H9 (cell line): ENCODE measurements at regions not wholly inside any gene's neighbourhood (a gene's known extent, or its start where the extent isn't known, plus 50 kb on each side); places are given as distances from the start of the nearest gene placed in this dataset.
A peak's percentile ranks its signal among the peaks of the same experiment; 100 is the strongest.

ENCODE experiments used
- DNase-seq: peaks from one replicate; pipeline ENCODE4 v3.0.0-alpha.2; 2017
- H2AFZ ChIP-seq: one replicate; pipeline ENCODE4 v1.6.1; 2013; ENCODE audit warnings: mild to moderate bottlenecking, low read length, control low read depth, moderate library complexity
- H2AK5ac ChIP-seq: 2 replicates; pipeline ENCODE4 v1.6.1; 2013; ENCODE audit warnings: low read length, control low read depth, mixed read lengths; ENCODE audit not compliant: insufficient read length
- H2BK120ac ChIP-seq: one replicate; pipeline ENCODE4 v1.6.1; 2013; ENCODE audit warnings: low read depth, mild to moderate bottlenecking, low read length, control low read depth, inconsistent platforms; ENCODE audit not compliant: poor library complexity, severe bottlenecking
- H2BK12ac ChIP-seq: 2 replicates; pipeline ENCODE4 v1.6.1; 2013; ENCODE audit warnings: low read length, control low read depth, mixed read lengths, low read depth; ENCODE audit not compliant: insufficient read length
- H2BK15ac ChIP-seq: 2 replicates; pipeline ENCODE4 v1.6.1; 2013; ENCODE audit warnings: low read depth, low read length, control low read depth
- H2BK20ac ChIP-seq: one replicate; pipeline ENCODE4 v1.6.1; 2013; ENCODE audit warnings: low read depth, mild to moderate bottlenecking, low read length, control low read depth, inconsistent platforms; ENCODE audit not compliant: poor library complexity, severe bottlenecking
- H2BK5ac ChIP-seq: 2 replicates; pipeline ENCODE4 v1.6.1; 2013; ENCODE audit warnings: low read length, control low read depth, mixed read lengths; ENCODE audit not compliant: insufficient read length
- H3K14ac ChIP-seq: 2 replicates; pipeline ENCODE4 v1.6.1; 2013; ENCODE audit warnings: low read length, control low read depth; ENCODE audit not compliant: insufficient read depth
- H3K18ac ChIP-seq: 2 replicates; pipeline ENCODE4 v1.6.1; 2013; ENCODE audit warnings: low read depth, mild to moderate bottlenecking, mixed read lengths, low read length, control low read depth; ENCODE audit not compliant: insufficient read length
- H3K23ac ChIP-seq: 2 replicates; pipeline ENCODE4 v1.6.1; 2013; ENCODE audit warnings: low read length, control low read depth, mixed read lengths, low read depth; ENCODE audit not compliant: insufficient read length
- H3K23me2 ChIP-seq: 2 replicates; pipeline ENCODE4 v1.6.1; 2013; ENCODE audit warnings: low read depth, mild to moderate bottlenecking, mixed read lengths, low read length, control low read depth; ENCODE audit not compliant: insufficient read length, poor library complexity, severe bottlenecking
- H3K27ac ChIP-seq: 2 replicates; pipeline ENCODE4 v1.5.1; 2013; ENCODE audit warnings: low read length, control low read depth, mixed read lengths, low read depth; ENCODE audit not compliant: insufficient read length
- H3K27me3 ChIP-seq: 2 replicates; pipeline ENCODE4 v1.6.1; 2013; ENCODE audit warnings: low read length, control low read depth, inconsistent platforms; ENCODE audit not compliant: insufficient read depth
- H3K4ac ChIP-seq: 2 replicates; pipeline ENCODE4 v1.6.1; 2013; ENCODE audit warnings: low read depth, mild to moderate bottlenecking, control low read depth, inconsistent platforms, low read length, moderate library complexity
- H3K4me1 ChIP-seq: 2 replicates; pipeline ENCODE4 v1.6.1; 2013; ENCODE audit warnings: low read length, control low read depth, inconsistent platforms; ENCODE audit not compliant: insufficient read depth
- H3K4me2 ChIP-seq: 2 replicates; pipeline ENCODE4 v1.6.1; 2013; ENCODE audit warnings: low read length, control low read depth, mixed read lengths; ENCODE audit not compliant: insufficient read length, insufficient read depth
- H3K56ac ChIP-seq: 2 replicates; pipeline ENCODE4 v1.6.1; 2013; ENCODE audit warnings: low read depth, mild to moderate bottlenecking, mixed read lengths, low read length, control low read depth; ENCODE audit not compliant: insufficient read length
- H3K79me1 ChIP-seq: 2 replicates; pipeline ENCODE4 v1.6.1; 2013; ENCODE audit warnings: low read depth, mild to moderate bottlenecking, moderate library complexity, low read length, control low read depth, inconsistent platforms; ENCODE audit not compliant: insufficient read depth, poor library complexity, severe bottlenecking
- H3K79me2 ChIP-seq: 2 replicates; pipeline ENCODE4 v1.6.1; 2013; ENCODE audit warnings: low read length, control low read depth, inconsistent platforms; ENCODE audit not compliant: insufficient read depth
- H3K9ac ChIP-seq: 2 replicates; pipeline ENCODE4 v1.6.1; 2013; ENCODE audit warnings: low read length, control low read depth, mixed read lengths; ENCODE audit not compliant: insufficient read length; ENCODE audit errors: extremely low read depth
- H3K9me3 ChIP-seq: one replicate; pipeline ENCODE4 v1.6.1; 2013; ENCODE audit warnings: low read depth, low read length, inconsistent platforms; ENCODE audit not compliant: control insufficient read depth
- H3T11ph ChIP-seq: one replicate; pipeline ENCODE4 v1.6.1; 2013; ENCODE audit warnings: mild to moderate bottlenecking, low read length, control low read depth, inconsistent platforms
- H4K20me1 ChIP-seq: one replicate; pipeline ENCODE4 v1.6.1; 2013; ENCODE audit not compliant: control insufficient read depth, insufficient read length, insufficient read depth
- H4K5ac ChIP-seq: 2 replicates; pipeline ENCODE4 v1.6.1; 2013; ENCODE audit warnings: low read depth, mild to moderate bottlenecking, mixed read lengths, low read length, control low read depth; ENCODE audit not compliant: insufficient read length
- H4K8ac ChIP-seq: replicated peaks from 2 replicates; pipeline ENCODE4 v1.6.1; 2013; ENCODE audit warnings: low read length, control low read depth, mixed read lengths, low read depth; ENCODE audit not compliant: insufficient read length
- H4K91ac ChIP-seq: 2 replicates; pipeline ENCODE4 v1.6.1; 2013; ENCODE audit warnings: low read depth, mild to moderate bottlenecking, moderate library complexity, mixed read lengths, low read length, control low read depth; ENCODE audit not compliant: insufficient read length
- H3K27ac Mint-ChIP-seq, 3 experiments: 2 replicates in 2 of 3; 3 replicates in 1 of 3; pipeline ENCODE4 v1.8.0; 2020 to 2021; ENCODE audit warnings: mixed read lengths in 3 of 3, mild to moderate bottlenecking in 1 of 3, moderate library complexity in 1 of 3
- H3K27me3 Mint-ChIP-seq: 2 replicates; pipeline ENCODE4 v1.8.0; 2021; ENCODE audit warnings: low read depth, mild to moderate bottlenecking, moderate library complexity, mixed read lengths
- H3K36me3 Mint-ChIP-seq, 3 experiments: 2 replicates in 2 of 3; 3 replicates in 1 of 3; pipeline ENCODE4 v1.8.0; 2020 to 2021; ENCODE audit warnings: low read depth in 3 of 3, mixed read lengths in 3 of 3; ENCODE audit not compliant: insufficient read depth in 1 of 3
- H3K4me1 Mint-ChIP-seq, 2 experiments: 2 replicates each; pipeline ENCODE4 v1.8.0; 2020; ENCODE audit warnings: mixed read lengths in 2 of 2
- H3K4me3 Mint-ChIP-seq, 2 experiments: 2 replicates in 1 of 2; 3 replicates in 1 of 2; pipeline ENCODE4 v1.8.0; 2020 to 2021; ENCODE audit warnings: mild to moderate bottlenecking in 2 of 2, mixed read lengths in 2 of 2, moderate library complexity in 1 of 2
- H3K9me3 Mint-ChIP-seq, 2 experiments: 2 replicates in 1 of 2; 3 replicates in 1 of 2; pipeline ENCODE4 v1.8.0; 2020; ENCODE audit warnings: mild to moderate bottlenecking in 2 of 2, mixed read lengths in 2 of 2, moderate library complexity in 1 of 2
- CTCF ChIP-seq: fragments of 200-600 bp; sonication (generic); conservative IDR thresholded peaks from 3 replicates; pipeline ENCODE4 v1.8.0; 2021; ENCODE audit warnings: antibody characterized with exemption, mild to moderate bottlenecking
- WGBS: extraction: QIAGEN DNeasy Blood & Tissue Kit; methylation state at CpG from one replicate; pipeline ENCODE4 v1.1.7; 2013; ENCODE audit warnings: missing lambda C conversion rate, low lambda C conversion rate, mixed read lengths; ENCODE audit not compliant: insufficient read length; ENCODE audit errors: extremely low coverage; 5-methylcytosine and 5-hydroxymethylcytosine counted together

GRCh38 chr9:129383561-129384490 lies 205.8 kb upstream of the IER5L start:
- Histone ChIP-seq H3K27ac (no peak overlapping the region), H2BK12ac (no peak overlapping the region), H3K23me2 (peaks cover 5% of the 10 kb centered on the region), H3K79me2 (no peaks in the 10 kb centered on the region), H2BK5ac (no peak overlapping the region), H3K9me3 (no peaks in the 10 kb centered on the region), H3K14ac (no peak overlapping the region), H2AK5ac (no peak overlapping the region), H3K4ac (no peak overlapping the region), H4K91ac (no peak overlapping the region), H3K18ac (no peak overlapping the region), H2BK20ac (no peak overlapping the region), H3K9ac (no peak overlapping the region), H3K4me2 (peak overlapping the region; percentile 31), H3K27me3 (no peaks in the 10 kb centered on the region), H2BK15ac (no peak overlapping the region), H3K23ac (no peak overlapping the region), H2AFZ (no peak overlapping the region), H3K79me1 (no peaks in the 10 kb centered on the region), H3K56ac (no peak overlapping the region), H2BK120ac (no peak overlapping the region), H4K20me1 (no peaks in the 10 kb centered on the region), H3K4me1 (no peaks in the 10 kb centered on the region), H4K8ac (no peak overlapping the region), H3T11ph (no peak overlapping the region), H4K5ac (no peak overlapping the region)
- H3K4me3 Mint-ChIP-seq, result peak overlapping the region; percentile 55 to 72
- no peak overlapping the region for H3K27ac Mint-ChIP-seq
- no CpG with 5 or more reads among the region's 65 CpGs for WGBS
- peaks cover 26 to 30% of the 10 kb centered on the region in 2 experiments for H3K4me1 Mint-ChIP-seq
- no peak; the same call in 2 of the 3 replicates for TF ChIP-seq CTCF
- peaks cover 0 to 2% (median 0%) of the 10 kb centered on the region in 3 experiments; a peak in 1 of 7 replicates for H3K36me3 Mint-ChIP-seq
- H3K9me3 Mint-ChIP-seq, result no peaks in the 10 kb centered on the region; a peak in 2 of 5 replicates
- H3K27me3 Mint-ChIP-seq, result peaks cover 30% of the 10 kb centered on the region
- DNase-seq, result peak; percentile 50
